ENCODE measurements at regions not wholly inside any gene's neighbourhood (a gene's known extent, or its start where the extent isn't known, plus 50 kb on each side); places are given as distances from the start of the nearest gene placed in this dataset.

DNA sequence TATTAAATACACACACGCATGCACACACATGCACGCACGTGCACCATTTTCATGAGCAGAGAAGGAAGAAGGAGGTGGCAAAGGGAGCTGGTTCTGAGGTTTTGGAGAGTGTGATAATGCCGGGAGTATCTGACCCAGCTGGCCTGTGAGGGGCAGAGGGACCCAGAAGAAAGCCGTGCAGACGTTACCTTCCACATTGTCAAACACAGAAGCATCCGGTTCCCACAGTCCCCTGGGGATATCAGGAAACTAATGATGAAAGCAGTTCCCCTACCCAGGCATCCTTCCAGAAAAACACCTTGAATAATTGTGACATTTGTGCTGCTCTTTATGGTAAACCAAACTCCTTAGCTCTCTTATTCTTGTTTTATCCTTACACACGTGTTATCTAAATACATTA is 85.7 kb upstream of the FAM180A start:
- no peaks in the 10 kb centered on the region for H3K27me3 ChIP-seq (replicated peaks in 1 of 4; ENCODE audit: control insufficient read depth in 3 of 4, extremely low read depth in 1 of 4, insufficient read depth in 3 of 4, low read length in 3 of 4)
- no peak overlapping the region for H2AK5ac ChIP-seq (ENCODE audit: low read depth, low read length)
- ChIA-PET POLR2A (ENCODE audit: partially characterized antibody) (no interaction called here), CTCF (ENCODE audit: partially characterized antibody) (no interaction called here)
- no peak overlapping the region for H3K4ac ChIP-seq (replicated peaks; ENCODE audit: insufficient read length, low read depth, low read length)
- H3K56ac ChIP-seq (replicated peaks; ENCODE audit: insufficient read length, low read depth, low read length) = no peak overlapping the region
- H3K79me1 ChIP-seq (ENCODE audit: low read depth, low read length) = no peaks in the 10 kb centered on the region
- FAIRE-seq = no peak
- H2AFZ ChIP-seq (ENCODE audit: low read length) = no peak overlapping the region
- no peaks in the 10 kb centered on the region for H4K20me1 ChIP-seq (replicated peaks in 1 of 2; ENCODE audit: control insufficient read depth in 1 of 2, insufficient read depth in 2 of 2, low read length in 2 of 2)
- H2BK12ac ChIP-seq (ENCODE audit: low read depth, low read length) = no peak overlapping the region
- H3K9ac ChIP-seq (replicated peaks in 1 of 4; ENCODE audit: extremely low read depth in 1 of 4, low read depth in 3 of 4, low read length in 3 of 4) = no peak overlapping the region
- H2BK20ac ChIP-seq (ENCODE audit: low read length) = no peak overlapping the region
- no peaks in the 10 kb centered on the region for H3K9me3 ChIP-seq (ENCODE audit: insufficient read depth in 2 of 2, low read depth in 1 of 2, low read length in 1 of 2)
- no peaks in the 10 kb centered on the region; the same call in 1 of the 2 replicates for H3K23me2 ChIP-seq (ENCODE audit: low read depth, low read length)
- no peaks in the 10 kb centered on the region for H3K36me3 ChIP-seq (ENCODE audit: control insufficient read depth in 2 of 4, insufficient read depth in 4 of 4, low read length in 3 of 4)
- no peaks in the 10 kb centered on the region for H3K4me1 ChIP-seq (replicated peaks in 1 of 4; ENCODE audit: control insufficient read depth in 3 of 4, insufficient read depth in 4 of 4, low read length in 3 of 4)
- H4K8ac ChIP-seq (ENCODE audit: extremely low read depth, insufficient read depth, low read length) = no peak overlapping the region
- TF ChIP-seq TBP (IDR thresholded peaks at IDR 0.05; ENCODE audit: low read depth, low read length) = no peak
- TF ChIP-seq SIX5 (IDR thresholded peaks at IDR 0.05; ENCODE audit: low read depth, low read length) = no peak
- no peak for TF ChIP-seq TEAD4 (IDR thresholded peaks at IDR 0.05; ENCODE audit: low read depth, low read length)
- no peak for TF ChIP-seq CHD1 (IDR thresholded peaks at IDR 0.05; ENCODE audit: low read depth, low read length)
- TF ChIP-seq POLR2A (IDR thresholded peaks at IDR 0.05; ENCODE audit: control extremely low read depth in 1 of 2, low read depth in 2 of 2, low read length in 2 of 2) = no peak
- no peak for TF ChIP-seq ASH2L (IDR thresholded peaks at IDR 0.05; ENCODE audit: low read length)
- TF ChIP-seq, protein P1, sequence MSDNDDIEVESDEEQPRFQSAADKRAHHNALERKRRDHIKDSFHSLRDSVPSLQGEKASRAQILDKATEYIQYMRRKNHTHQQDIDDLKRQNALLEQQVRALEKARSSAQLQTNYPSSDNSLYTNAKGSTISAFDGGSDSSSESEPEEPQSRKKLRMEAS (IDR thresholded peaks at IDR 0.05) = no peak
- TF ChIP-seq RBBP5 (IDR thresholded peaks at IDR 0.05; ENCODE audit: borderline replicate concordance, low read depth, low read length) = no peak
- no peaks in the 10 kb centered on the region for H3K79me2 ChIP-seq (ENCODE audit: control insufficient read depth in 1 of 2, insufficient read depth in 2 of 2, low read length in 2 of 2)
- no peak overlapping the region for H4K5ac ChIP-seq (ENCODE audit: insufficient read length, low read depth, low read length)
- H3K27ac ChIP-seq (ENCODE audit: low read depth, low read length) = no peak overlapping the region
- DNase-seq (ENCODE audit: low read depth in 1 of 2, low spot score in 2 of 2) = no peak
- H3K14ac ChIP-seq (ENCODE audit: insufficient read length) = no peak overlapping the region
- no peak overlapping the region for H2BK120ac ChIP-seq (replicated peaks; ENCODE audit: low read depth, low read length)
- 61% methylated on average over 8 of the region's 8 CpGs; no CpG with 5 or more reads in 1 of the 2 experiments for WGBS, 2 experiments (ENCODE audit: extremely low coverage in 1 of 2, insufficient coverage in 1 of 2, insufficient read length in 1 of 2, insufficient replicate concordance in 2 of 2, low coverage in 1 of 2, low lambda C conversion rate in 2 of 2, missing lambda C conversion rate in 1 of 2)
- no peak overlapping the region for H3K23ac ChIP-seq (ENCODE audit: insufficient read length)
- no peak overlapping the region for H2BK5ac ChIP-seq (ENCODE audit: low read depth, low read length)
- H2BK15ac ChIP-seq (ENCODE audit: low read length) = no peak overlapping the region
- H4K91ac ChIP-seq (replicated peaks; ENCODE audit: insufficient read length, low read length) = no peak overlapping the region
- no peak overlapping the region for H3K18ac ChIP-seq (ENCODE audit: extremely low read depth, low read length)
- H3K4me3 ChIP-seq (ENCODE audit: extremely low read depth in 1 of 4, insufficient read depth in 2 of 4, low read depth in 3 of 4, low read length in 4 of 4) = no peak overlapping the region
- no peak overlapping the region for H3K4me2 ChIP-seq (ENCODE audit: insufficient read depth in 1 of 2, low read depth in 2 of 2, low read length in 2 of 2)

Measured in H1 (cell line).